Cardiac fibroblast (primary cell): ENCODE measurements at regions not wholly inside any gene's neighbourhood (a gene's known extent, or its start where the extent isn't known, plus 50 kb on each side); places are given as distances from the start of the nearest gene placed in this dataset.

Experiments
- DNase-seq, 2 donors: peaks; one replicate each; pipeline versions ENCODE4 v3.0.0 to v3.0.0-alpha.2; 2010; ENCODE audit warnings: low read depth in 2 of 2
- H3K4me3 ChIP-seq, 2 donors: replicated peaks in 1 of 2; 1 replicate in 1 of 2; 2 replicates in 1 of 2; pipeline ENCODE4 v1.5.1; 2011; ENCODE audit warnings: low read depth in 2 of 2, low read length in 2 of 2, mild to moderate bottlenecking in 2 of 2, moderate library complexity in 1 of 2
- CTCF ChIP-seq: IDR thresholded peaks from one replicate; pipeline ENCODE4 v1.5.1; 2011; ENCODE audit warnings: low read depth, mild to moderate bottlenecking, low read length, inconsistent platforms

- no peak overlapping the region for H3K4me3 ChIP-seq
- TF ChIP-seq CTCF, result no peak
- DNase-seq, result no peak
These were observed 595.5 kb downstream of the LMO7 start for GRCh38 chr13:76231522-76232167.

- TF ChIP-seq CTCF, result no peak
- no peak overlapping the region for H3K4me3 ChIP-seq
- DNase-seq, result no peak
These were observed 593.2 kb downstream of the LMO7 start for GRCh38 chr13:76229281-76229680.

GRCh38 chr13:76226941-76227340, 590.8 kb downstream of the LMO7 start:
- H3K4me3 ChIP-seq, result no peak overlapping the region
- DNase-seq, result no peak
- no peak for TF ChIP-seq CTCF

- TF ChIP-seq CTCF, result no peak
- H3K4me3 ChIP-seq, result no peak overlapping the region
- peak; percentile 29 to 65 for DNase-seq
These were observed 589.8 kb downstream of the LMO7 start for GRCh38 chr13:76225815-76226489.

- no peak overlapping the region for H3K4me3 ChIP-seq
- no peak for TF ChIP-seq CTCF
- peak in 1 of 2 donors; percentile 22 for DNase-seq
These were observed 587.9 kb downstream of the LMO7 start for GRCh38 chr13:76223999-76224398.

- H3K4me3 ChIP-seq, result no peak overlapping the region
- TF ChIP-seq CTCF, result no peak
- DNase-seq, result peak in 1 of 2 donors; percentile 6
These were observed 587.4 kb downstream of the LMO7 start for GRCh38 chr13:76223565-76223964.
